SK-N-SH treated with all-trans-retinoic acid at 6 μM for 48 hours (cell line): ENCODE measurements at regions not wholly inside any gene's neighbourhood (a gene's known extent, or its start where the extent isn't known, plus 50 kb on each side); places are given as distances from the start of the nearest gene placed in this dataset.

Experiments
- ATAC-seq: fragments of 200-7000 bp; cut with Tn5 transposase; 3 replicates; pipeline ENCODE4 v1.9.1; 2020; ENCODE audit warnings: mild to moderate bottlenecking, moderate library complexity
- ARNTL ChIP-seq: fragments of 450-650 bp; formaldehyde crosslinking; IDR thresholded peaks from 2 replicates; pipeline ENCODE4 v1.5.0; 2020; ENCODE audit warnings: low read depth, mild to moderate bottlenecking, moderate library complexity, borderline replicate concordance
- BACH2 ChIP-seq: fragments of 250-450 bp; sonication (Bioruptor Pico); IDR thresholded peaks from 2 replicates; pipeline ENCODE4 v1.9.0; 2021; ENCODE audit warnings: mild to moderate bottlenecking, borderline replicate concordance
- CREB5 ChIP-seq: fragments of 250-450 bp; sonication (Bioruptor Pico); IDR thresholded peaks from 2 replicates; pipeline ENCODE4 v1.5.1; 2020; ENCODE audit warnings: low read depth, mild to moderate bottlenecking, moderate library complexity
- ESRRG ChIP-seq: fragments of 250-450 bp; sonication (Bioruptor Pico); IDR thresholded peaks from 2 replicates; pipeline ENCODE4 v1.6.1; 2021; ENCODE audit warnings: mild to moderate bottlenecking
- GLIS3 ChIP-seq: fragments of 250-450 bp; sonication (Bioruptor Pico); IDR thresholded peaks from 2 replicates; pipeline ENCODE4 v1.5.0; 2020; ENCODE audit warnings: mild to moderate bottlenecking, moderate library complexity
- OSR1 ChIP-seq: fragments of 250-450 bp; sonication (Bioruptor Pico); IDR thresholded peaks from 2 replicates; pipeline ENCODE4 v1.8.0; 2022; ENCODE audit warnings: moderate library complexity, mild to moderate bottlenecking, inconsistent platforms
- PATZ1 ChIP-seq: fragments of 250-450 bp; sonication (Bioruptor Pico); IDR thresholded peaks from 2 replicates; pipeline ENCODE4 v1.8.0; 2020; ENCODE audit warnings: mild to moderate bottlenecking, moderate library complexity, borderline replicate concordance
- POU6F1 ChIP-seq: fragments of 250-450 bp; sonication (Bioruptor Pico); IDR thresholded peaks from 2 replicates; pipeline ENCODE4 v1.8.0; 2021; ENCODE audit warnings: low read depth, mild to moderate bottlenecking, moderate library complexity, borderline replicate concordance
- PPARA ChIP-seq: fragments of 250-450 bp; sonication (Bioruptor Pico); IDR thresholded peaks from 2 replicates; pipeline ENCODE4 v1.5.0; 2020; ENCODE audit warnings: mild to moderate bottlenecking, borderline replicate concordance
- RARB ChIP-seq: fragments of 250-450 bp; sonication (Bioruptor Pico); IDR thresholded peaks from 2 replicates; pipeline ENCODE4 v1.8.0; 2021; ENCODE audit warnings: mild to moderate bottlenecking, moderate library complexity
- SNAI2 ChIP-seq: fragments of 250-450 bp; sonication (Bioruptor Pico); IDR thresholded peaks from 2 replicates; pipeline ENCODE4 v1.5.0; 2020; ENCODE audit warnings: mild to moderate bottlenecking, moderate library complexity
- TCF4 ChIP-seq: fragments of 250-450 bp; sonication (Bioruptor Pico); IDR thresholded peaks from 2 replicates; pipeline ENCODE4 v1.8.0; 2021; ENCODE audit warnings: mild to moderate bottlenecking, moderate library complexity, borderline replicate concordance
- TOX ChIP-seq: fragments of 250-450 bp; sonication (Bioruptor Pico); IDR thresholded peaks from 2 replicates; pipeline ENCODE4 v1.8.0; 2021; ENCODE audit warnings: mild to moderate bottlenecking, moderate library complexity, borderline replicate concordance
- TSHZ2 ChIP-seq: fragments of 250-450 bp; sonication (Bioruptor Pico); IDR thresholded peaks from 2 replicates; pipeline ENCODE4 v1.5.0; 2020; ENCODE audit warnings: mild to moderate bottlenecking, moderate library complexity
- ZC3H10 ChIP-seq: fragments of 250-450 bp; sonication (Bioruptor Pico); IDR thresholded peaks from 2 replicates; pipeline ENCODE4 v1.5.1; 2021; ENCODE audit warnings: mild to moderate bottlenecking, moderate library complexity
- ZFP3 ChIP-seq: fragments of 250-450 bp; sonication (Bioruptor Pico); IDR thresholded peaks from 2 replicates; pipeline ENCODE4 v1.5.0; 2020; ENCODE audit warnings: mild to moderate bottlenecking, moderate library complexity
- ZFP30 ChIP-seq: fragments of 450-650 bp; formaldehyde crosslinking; IDR thresholded peaks from 2 replicates; pipeline ENCODE4 v1.5.0; 2022; ENCODE audit warnings: mild to moderate bottlenecking, moderate library complexity
- ZNF565 ChIP-seq: fragments of 450-650 bp; formaldehyde crosslinking; conservative IDR thresholded peaks from 2 replicates; pipeline ENCODE4 v1.5.0; 2020; ENCODE audit warnings: low read depth, mild to moderate bottlenecking, moderate library complexity
- ZNF70 ChIP-seq: fragments of 450-650 bp; formaldehyde crosslinking; IDR thresholded peaks from 2 replicates; pipeline ENCODE4 v1.5.0; 2020; ENCODE audit warnings: mild to moderate bottlenecking, moderate library complexity
- ZNF8 ChIP-seq: fragments of 450-650 bp; formaldehyde crosslinking; IDR thresholded peaks from 2 replicates; pipeline ENCODE4 v1.5.0; 2020; ENCODE audit warnings: mild to moderate bottlenecking, moderate library complexity

GRCh38 chr10:36358736-36359135 lies 716.6 kb upstream of the FZD8 start:
- TF ChIP-seq SNAI2 (CRISPR knock-in tag) (no peak), ZNF8 (CRISPR knock-in tag) (no peak)
- TF ChIP-seq, all 23 proteins: peak for 0
- ATAC-seq = no peak

- no peak for ATAC-seq
- TF ChIP-seq SNAI2 (CRISPR knock-in tag) (no peak), BACH2 (CRISPR knock-in tag) (no peak)
Observed at GRCh38 chr10:36354633-36355032, 712.5 kb upstream of the FZD8 start.

- ATAC-seq = peak; percentile 61
- TF ChIP-seq ZNF70 (CRISPR knock-in tag) (no peak), ARNTL (CRISPR knock-in tag) (no peak), ZC3H10 (CRISPR knock-in tag) (no peak), ZNF565 (CRISPR knock-in tag) (no peak), PPARA (no peak), RARB (CRISPR knock-in tag) (no peak), GLIS3 (CRISPR knock-in tag) (no peak), CREB5 (CRISPR knock-in tag) (no peak), ZFP30 (CRISPR knock-in tag) (no peak), SNAI2 (CRISPR knock-in tag) (no peak), TSHZ2 (no peak), ESRRG (CRISPR knock-in tag) (no peak), BACH2 (CRISPR knock-in tag) (no peak), PATZ1 (CRISPR knock-in tag) (no peak), ZFP3 (no peak), ZNF8 (CRISPR knock-in tag) (no peak), POU6F1 (no peak), TOX (CRISPR knock-in tag) (no peak), TCF4 (CRISPR knock-in tag) (no peak)
- TF ChIP-seq, all 23 proteins: peak for 0
Observed at GRCh38 chr10:36351159-36351558, 709.1 kb upstream of the FZD8 start.

GRCh38 chr10:36349445-36350078 lies 707.5 kb upstream of the FZD8 start:
- peak; percentile 97 for ATAC-seq
- TF ChIP-seq BACH2 (CRISPR knock-in tag) (no peak), PPARA (no peak), ESRRG (CRISPR knock-in tag) (no peak), OSR1 (CRISPR knock-in tag) (no peak), POU6F1 (no peak), ZC3H10 (CRISPR knock-in tag) (no peak), RARB (CRISPR knock-in tag) (no peak), ARNTL (CRISPR knock-in tag) (no peak), PATZ1 (CRISPR knock-in tag) (no peak), ZNF565 (CRISPR knock-in tag) (no peak), CREB5 (CRISPR knock-in tag) (no peak), ZFP30 (CRISPR knock-in tag) (no peak)
